Breast epithelium (tissue), 4 donors: ENCODE measurements at regions not wholly inside any gene's neighbourhood (a gene's known extent, or its start where the extent isn't known, plus 50 kb on each side); places are given as distances from the start of the nearest gene placed in this dataset.
"Not testable (repeated sequence)": the region's sequence is repeated elsewhere in the genome, so short reads cannot be mapped to it uniquely, and the experiment has no call there.

Experiments used
- DNase-seq, 2 donors: peaks; one replicate each; pipeline ENCODE4 v3.0.0-alpha.2; 2019; ENCODE audit warnings: low spot score in 2 of 2
- H3K27ac ChIP-seq, 2 donors: fragments of 200-600 bp; sonication (generic) in 1 of 2; one replicate each; pipeline ENCODE4 v1.5.1; 2016 to 2019; ENCODE audit warnings: mild to moderate bottlenecking in 1 of 2
- H3K27me3 ChIP-seq, 2 donors: fragments of 200-600 bp; sonication (generic) in 1 of 2; one replicate each; pipeline versions ENCODE4 v1.5.1 to v1.6.0; 2017 to 2019; ENCODE audit warnings: control low read depth in 1 of 2, mild to moderate bottlenecking in 1 of 2
- H3K36me3 ChIP-seq: fragments of 200-600 bp; one replicate; pipeline ENCODE4 v1.5.1; 2019
- H3K4me1 ChIP-seq, 2 donors: fragments of 200-600 bp; sonication (generic); one replicate each; pipeline ENCODE4 v1.5.1; 2016 to 2019; ENCODE audit warnings: control low read depth in 1 of 2
- H3K4me3 ChIP-seq, 3 donors: fragments of 200-600 bp; sonication (generic); 1 replicate in 2 of 3; 2 replicates in 1 of 3; pipeline ENCODE4 v1.5.1; 2016 to 2019; ENCODE audit warnings: mild to moderate bottlenecking in 3 of 3, moderate library complexity in 2 of 3
- H3K9me3 ChIP-seq, 2 donors: fragments of 200-600 bp; sonication (generic) in 1 of 2; one replicate each; pipeline ENCODE4 v1.5.1; 2016 to 2019; ENCODE audit warnings: control low read depth in 1 of 2
- CTCF ChIP-seq, 3 donors: fragments of 450-650 bp; IDR thresholded peaks; one replicate each; pipeline ENCODE4 v1.5.1; 2016 to 2017; ENCODE audit warnings: antibody characterized with exemption in 3 of 3, mild to moderate bottlenecking in 3 of 3, moderate library complexity in 3 of 3
- POLR2A ChIP-seq: fragments of 450-650 bp; IDR thresholded peaks from one replicate; pipeline ENCODE4 v1.6.1; 2016; ENCODE audit warnings: antibody characterized with exemption, mild to moderate bottlenecking, moderate library complexity
- POLR2AphosphoS5 ChIP-seq, 3 donors: sonication (generic); formaldehyde crosslinking; IDR thresholded peaks; one replicate each; pipeline ENCODE4 v1.6.1; 2017; ENCODE audit warnings: antibody characterized with exemption in 3 of 3
- intact Hi-C: fragments of 100-400 bp; cut with DNase I; formaldehyde crosslinking; loops from one replicate; pipeline ENCODE4 v1.15.1; 2023; ENCODE audit warnings: low total_unique reads

DNA sequence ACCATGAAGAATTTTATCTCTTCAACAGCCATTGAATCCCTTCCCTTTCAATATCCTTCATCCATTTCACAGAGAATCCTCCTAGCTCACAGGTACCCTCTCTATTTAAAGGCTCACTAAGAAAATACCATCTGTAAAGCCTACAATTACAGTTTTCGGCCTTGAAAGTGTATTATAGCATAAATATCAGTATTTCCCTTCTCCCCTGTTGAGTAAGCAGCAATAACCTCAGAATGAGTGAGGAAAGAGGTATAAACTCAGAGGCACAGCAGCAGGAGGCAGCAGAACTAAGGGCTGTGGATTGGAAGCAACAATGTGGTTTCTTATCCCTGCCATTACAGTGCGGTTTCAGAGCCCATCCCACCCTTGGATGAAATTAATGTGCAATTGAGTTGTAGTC lies 360.6 kb upstream of the ATP10A start:
- TF ChIP-seq CTCF (IDR thresholded peaks at IDR 0.05) (no peak), POLR2AphosphoS5 (IDR thresholded peaks at IDR 0.05) (no peak), POLR2A (no peak)
- no peaks in the 10 kb centered on the region for H3K27me3 ChIP-seq
- H3K36me3 ChIP-seq: no peaks in the 10 kb centered on the region
- H3K9me3 ChIP-seq: peaks cover 0 to 10% of the 10 kb centered on the region in 2 donors
- no peak for DNase-seq
- no peak overlapping the region for H3K4me3 ChIP-seq
- H3K27ac ChIP-seq: no peak overlapping the region
- H3K4me1 ChIP-seq: no peaks in the 10 kb centered on the region
- intact Hi-C loops: no loop called here

GRCh38 chr15:26222781-26223180 lies 359.7 kb upstream of the ATP10A start:
- intact Hi-C loops: no loop called here
- TF ChIP-seq CTCF (IDR thresholded peaks at IDR 0.05): no peak
- no peak for TF ChIP-seq POLR2A
- no peak for TF ChIP-seq POLR2AphosphoS5 (IDR thresholded peaks at IDR 0.05)

GRCh38 chr15:26217043-26217442 lies 353.9 kb upstream of the ATP10A start:
- not testable (repeated sequence) for H3K4me1 ChIP-seq, H3K36me3 ChIP-seq, H3K27me3 ChIP-seq, H3K4me3 ChIP-seq, DNase-seq, H3K9me3 ChIP-seq, H3K27ac ChIP-seq
- intact Hi-C loops: loop anchor here (5.0 kb wide), 1 partner anchor 1205 kb away; no protein-coding TSS in a partner anchor

More at GRCh38 chr15:26222781-26223180, 359.7 kb upstream of the ATP10A start:
- peaks cover 0 to 3% of the 10 kb centered on the region in 2 donors for H3K9me3 ChIP-seq
- H3K27me3 ChIP-seq: no peaks in the 10 kb centered on the region
- no peaks in the 10 kb centered on the region for H3K36me3 ChIP-seq
- H3K4me3 ChIP-seq: no peak overlapping the region
- H3K27ac ChIP-seq: no peak overlapping the region
- DNase-seq: no peak
- H3K4me1 ChIP-seq: no peaks in the 10 kb centered on the region

GRCh38 chr15:26214290-26214689 lies 351.2 kb upstream of the ATP10A start:
- H3K27ac ChIP-seq: no peak overlapping the region
- no peak overlapping the region for H3K4me3 ChIP-seq
- H3K27me3 ChIP-seq: no peaks in the 10 kb centered on the region
- H3K36me3 ChIP-seq: no peaks in the 10 kb centered on the region
- H3K9me3 ChIP-seq: no peaks in the 10 kb centered on the region
- DNase-seq: no peak
- TF ChIP-seq CTCF (IDR thresholded peaks at IDR 0.05): no peak
- TF ChIP-seq POLR2A: no peak
- no peak for TF ChIP-seq POLR2AphosphoS5 (IDR thresholded peaks at IDR 0.05)
- H3K4me1 ChIP-seq: no peaks in the 10 kb centered on the region
- intact Hi-C loops: no loop called here

GRCh38 chr15:26213427-26213826 lies 350.3 kb upstream of the ATP10A start:
- H3K4me3 ChIP-seq: no peak overlapping the region
- TF ChIP-seq CTCF (IDR thresholded peaks at IDR 0.05): no peak
- TF ChIP-seq POLR2A: no peak
- no peak for TF ChIP-seq POLR2AphosphoS5 (IDR thresholded peaks at IDR 0.05)

DNA sequence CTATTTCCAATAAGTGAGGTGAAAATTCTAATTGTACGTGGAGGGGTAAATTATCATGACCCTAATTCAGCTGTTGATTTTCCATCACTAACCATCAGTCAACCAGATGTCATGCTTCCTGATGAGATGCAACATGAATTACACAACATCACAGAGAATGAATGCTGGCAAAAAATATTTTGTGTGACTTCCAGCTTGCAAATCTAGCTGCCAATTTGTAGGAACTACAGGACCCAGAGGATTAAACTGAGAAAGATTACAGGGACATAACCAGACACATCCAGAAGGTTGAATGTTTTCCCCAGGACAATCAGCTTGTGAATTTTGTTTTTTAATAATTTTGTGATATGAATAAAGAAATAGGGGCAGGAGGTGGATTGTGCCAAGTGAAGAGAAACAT lies 349.0 kb upstream of the ATP10A start:
- Histone ChIP-seq H3K4me1 (no peaks in the 10 kb centered on the region), H3K27me3 (no peaks in the 10 kb centered on the region), H3K9me3 (no peaks in the 10 kb centered on the region), H3K4me3 (no peak overlapping the region), H3K27ac (no peak overlapping the region), H3K36me3 (no peaks in the 10 kb centered on the region)
- intact Hi-C loops: no loop called here
- TF ChIP-seq POLR2AphosphoS5 (IDR thresholded peaks at IDR 0.05) (no peak), POLR2A (no peak), CTCF (IDR thresholded peaks at IDR 0.05) (no peak)
- no peak for DNase-seq

More at GRCh38 chr15:26213427-26213826, 350.3 kb upstream of the ATP10A start:
- H3K4me1 ChIP-seq: no peaks in the 10 kb centered on the region
- intact Hi-C loops: no loop called here
- no peak for DNase-seq
- H3K27me3 ChIP-seq: no peaks in the 10 kb centered on the region
- no peaks in the 10 kb centered on the region for H3K36me3 ChIP-seq
- H3K9me3 ChIP-seq: no peaks in the 10 kb centered on the region
- no peak overlapping the region for H3K27ac ChIP-seq
